ENCODE measurements at regions not wholly inside any gene's neighbourhood (a gene's known extent, or its start where the extent isn't known, plus 50 kb on each side); places are given as distances from the start of the nearest gene placed in this dataset.
A peak's percentile ranks its signal among the peaks of the same experiment; 100 is the strongest.

GRCh38 chr3:42037318-42037945 is 53.7 kb upstream of the TRAK1 start:
- DNase-seq = no peak

DNA sequence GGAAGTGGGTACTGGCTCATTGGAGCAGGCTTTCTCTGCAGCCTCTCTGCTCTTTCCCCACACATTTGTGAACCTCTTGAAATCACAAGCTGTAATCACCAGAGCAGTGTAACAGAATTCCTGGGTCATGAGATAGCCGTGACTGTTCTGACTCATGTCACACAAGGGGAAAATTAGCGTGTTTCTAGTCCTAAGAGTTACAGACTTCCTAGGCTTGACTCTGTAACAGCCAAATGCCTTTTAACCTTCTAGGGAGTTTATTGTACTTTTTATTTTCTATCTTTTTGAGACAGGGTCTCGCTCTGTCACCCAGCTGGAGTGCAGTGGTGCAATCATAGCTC is 54.7 kb upstream of the TRAK1 start:
- no peak for DNase-seq

GRCh38 chr3:42035816-42036482 is 55.2 kb upstream of the TRAK1 start:
- no peak for DNase-seq

DNA sequence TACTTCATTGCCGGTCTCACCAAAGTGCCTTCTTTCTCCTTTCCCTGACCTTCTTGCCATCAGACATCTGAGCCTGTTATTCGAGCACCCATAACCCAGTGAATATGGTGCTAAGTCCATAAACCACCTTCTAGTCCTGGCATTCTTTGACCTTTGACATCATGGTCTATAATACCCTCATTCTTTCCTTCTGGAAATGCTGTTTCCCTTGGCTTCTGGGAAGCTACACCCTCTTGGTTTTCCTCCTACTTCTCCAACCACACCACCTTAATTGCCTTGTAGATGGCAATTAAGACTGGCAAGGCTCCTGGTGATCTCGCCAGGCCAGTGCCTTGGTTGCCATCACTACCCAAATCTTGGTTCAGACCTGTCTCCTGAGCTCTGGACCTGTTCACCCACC is 56.1 kb upstream of the TRAK1 start:
- no peak for DNase-seq

- DNase-seq = no peak
These were observed 57.4 kb upstream of the TRAK1 start for GRCh38 chr3:42033741-42034140.

- no peak for DNase-seq
These were observed 58.3 kb upstream of the TRAK1 start for GRCh38 chr3:42032693-42033349.

GRCh38 chr3:42031808-42032480 is 59.2 kb upstream of the TRAK1 start:
- no peak for DNase-seq

DNA sequence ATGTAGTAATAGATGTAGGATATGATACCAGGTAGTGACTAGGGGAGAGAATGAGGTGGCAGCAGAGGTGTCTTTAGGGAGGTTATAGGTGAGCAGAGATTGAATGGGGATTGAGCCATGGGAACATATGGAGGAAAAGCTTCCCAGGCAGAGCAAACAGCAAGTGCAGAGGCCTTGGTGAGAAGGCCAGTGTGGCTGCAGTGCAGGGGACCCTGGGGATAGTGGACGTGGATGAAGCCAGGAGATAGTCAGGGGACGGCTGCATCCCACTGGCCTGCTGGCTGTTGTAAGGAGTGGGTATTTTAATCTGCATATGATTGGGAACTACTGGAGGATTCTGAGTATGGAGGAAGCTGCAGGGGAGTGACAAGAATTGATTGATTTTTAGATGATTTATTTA is 62.7 kb upstream of the TRAK1 start:
- DNase-seq = no peak

- DNase-seq = no peak
These were observed 63.6 kb upstream of the TRAK1 start for GRCh38 chr3:42027571-42027970.

- peak; percentile 42 to 70 for DNase-seq
These were observed 63.7 kb upstream of the ULK4 start for GRCh38 chr3:42025370-42026138.

GRCh38 chr3:42024591-42025351 is 62.9 kb upstream of the ULK4 start:
- no peak for DNase-seq

DNA sequence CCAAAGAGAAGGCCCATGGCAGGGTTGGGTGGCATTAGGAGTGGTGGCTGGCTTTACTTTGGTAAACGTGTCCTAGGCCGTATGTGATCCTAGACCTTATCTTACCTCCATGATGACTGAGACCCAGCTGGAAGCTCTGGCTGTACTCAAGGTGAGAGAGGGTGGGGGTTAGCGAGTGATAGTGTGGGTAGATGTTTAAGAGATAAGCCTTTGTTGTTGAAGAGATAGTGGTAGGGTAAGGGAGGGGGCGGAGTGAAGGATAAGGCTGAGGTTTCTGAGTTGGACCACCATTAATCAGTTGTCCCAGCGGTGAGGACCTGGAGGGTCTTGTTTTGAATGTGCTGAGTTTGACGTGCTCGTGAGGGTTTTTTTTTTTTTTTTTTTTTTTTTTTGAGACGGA is 61.5 kb upstream of the ULK4 start:
- DNase-seq = no peak

DNA sequence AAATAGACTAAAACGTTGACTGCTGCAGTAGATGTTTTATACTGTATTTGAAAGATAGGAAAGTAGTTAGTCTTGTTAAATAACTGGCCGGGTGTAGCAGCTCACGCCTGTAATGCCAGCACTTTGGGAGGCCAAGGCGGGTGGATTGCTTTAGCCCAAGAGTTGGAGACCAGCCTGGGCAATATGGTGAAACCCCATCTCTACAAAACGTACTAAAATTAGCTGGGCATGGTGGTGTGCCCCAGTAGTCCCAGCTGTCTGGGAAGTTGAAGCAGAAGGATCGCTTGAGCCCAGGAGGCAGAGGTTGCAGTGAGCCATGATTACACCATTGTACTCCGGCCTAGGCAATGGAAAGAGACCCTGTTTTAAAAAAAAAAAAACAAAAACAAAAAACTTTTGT is 60.5 kb upstream of the ULK4 start:
- no peak for DNase-seq

DNA sequence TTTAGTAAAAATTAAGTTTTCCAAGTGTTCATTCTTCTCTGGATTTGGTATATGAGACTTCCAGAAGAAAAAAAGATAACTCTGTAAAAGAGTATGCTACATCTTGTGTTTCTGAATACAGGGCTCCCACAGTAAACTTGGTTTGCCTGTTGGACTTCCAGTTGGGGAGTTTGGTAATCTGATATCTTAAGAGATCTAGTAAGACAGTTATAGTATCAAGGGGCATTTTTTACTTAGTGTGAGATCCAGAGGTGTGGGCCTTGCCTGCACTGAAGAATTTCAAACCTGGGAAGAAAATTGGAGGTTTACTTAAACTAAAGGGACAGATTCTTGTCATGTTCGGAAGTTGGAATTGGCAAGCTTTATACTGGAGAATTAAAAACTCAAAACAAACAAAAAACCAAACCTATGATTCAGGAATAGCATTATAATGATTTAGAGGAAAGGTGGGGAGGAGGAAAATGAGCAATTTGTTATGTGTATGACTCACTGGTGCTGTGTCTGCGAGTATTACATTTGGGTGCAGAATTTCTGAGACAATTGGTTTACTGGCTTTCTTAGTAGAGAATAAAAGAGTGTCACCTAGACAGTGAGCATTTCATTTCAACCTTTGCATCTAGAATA is 58.9 kb upstream of the ULK4 start:
- no peak for DNase-seq

DNA sequence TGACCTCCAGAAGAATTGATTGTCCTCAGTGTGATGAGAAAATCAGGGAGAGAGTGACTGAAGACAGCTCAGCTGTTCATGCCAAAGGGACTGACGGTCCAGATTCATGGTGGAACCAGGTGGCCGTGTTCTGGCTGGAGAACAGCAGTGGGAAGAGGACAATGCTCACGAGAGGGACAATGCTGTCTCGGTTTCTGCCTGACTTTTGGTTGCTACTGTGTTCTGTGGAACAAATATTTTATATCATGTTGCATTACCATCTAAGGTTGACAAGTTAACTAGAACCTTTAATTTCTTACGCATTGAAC is 58.0 kb upstream of the ULK4 start:
- DNase-seq = no peak

DNA sequence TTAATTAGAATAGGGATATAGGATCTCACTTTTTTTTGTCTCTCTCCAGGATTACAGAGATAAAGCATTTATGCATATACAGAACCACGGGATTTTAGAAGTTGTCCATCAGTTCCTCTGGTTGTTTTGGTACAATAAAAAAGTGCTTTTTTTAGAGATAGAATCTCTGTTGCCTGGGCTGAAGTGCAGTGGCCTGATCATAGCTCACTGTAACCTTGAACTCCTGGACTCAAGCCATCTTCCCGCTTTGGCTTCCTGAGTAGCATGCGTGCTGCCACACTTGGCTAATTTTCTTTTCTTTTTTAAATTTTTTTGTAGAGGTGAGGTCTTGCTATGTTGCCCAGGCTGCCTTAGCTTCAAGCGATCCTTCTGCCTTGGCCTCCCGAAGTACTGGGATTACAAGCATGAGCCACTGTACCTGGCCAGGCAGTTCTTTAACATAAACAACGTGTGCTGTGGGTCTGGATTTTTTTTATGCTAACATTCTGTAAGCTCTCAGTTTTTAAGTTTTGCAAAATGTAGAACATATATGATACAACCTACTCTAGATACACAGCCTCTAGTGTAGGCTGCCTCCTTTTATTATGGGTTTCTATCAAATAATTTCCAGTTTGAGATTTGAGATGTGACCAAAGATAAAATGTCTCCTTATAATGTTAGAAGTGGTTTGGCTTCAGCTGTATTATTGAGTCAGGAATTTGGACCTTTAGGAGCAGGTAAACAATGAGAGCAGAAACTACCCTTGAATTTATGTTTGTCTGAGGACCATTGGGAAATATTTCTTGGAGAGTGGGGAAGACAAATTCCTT is 57.4 kb upstream of the ULK4 start:
- no peak for DNase-seq

GRCh38 chr3:42014921-42015533 is 53.1 kb upstream of the ULK4 start:
- peak; percentile 62 to 78 for DNase-seq

DNA sequence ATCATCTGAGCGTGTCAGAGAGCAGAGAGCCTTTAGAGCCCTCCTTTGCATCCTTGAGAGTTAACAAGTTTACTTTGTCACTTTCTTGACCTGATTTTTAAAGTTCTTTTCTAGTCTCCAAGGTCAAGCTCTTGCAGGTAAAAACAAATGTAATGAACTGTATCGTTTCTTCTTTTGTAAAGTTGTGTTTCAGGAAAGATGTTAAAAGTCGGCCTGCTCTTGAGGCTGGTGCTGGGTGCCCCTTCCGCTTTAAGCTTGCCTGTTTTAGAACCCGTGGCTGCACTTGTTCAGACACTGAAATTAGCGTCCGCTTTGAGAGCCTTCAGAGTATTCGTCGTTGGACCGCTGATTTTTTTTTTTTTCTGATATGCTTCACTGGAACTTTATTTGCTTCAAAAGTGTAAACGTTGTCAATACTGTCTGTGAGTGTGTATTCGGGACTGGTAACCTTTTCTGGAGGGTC is 52.6 kb upstream of the ULK4 start:
- DNase-seq = peak; percentile 38 to 47

- no peak for DNase-seq
These were observed 52.0 kb upstream of the ULK4 start for GRCh38 chr3:42013691-42014457.

Data from AML-193 (cell line).